Anterior cingulate cortex (tissue), 58 donors: ENCODE measurements at regions not wholly inside any gene's neighbourhood (a gene's known extent, or its start where the extent isn't known, plus 50 kb on each side); places are given as distances from the start of the nearest gene placed in this dataset.

Experiments used
- DNase-seq, 58 donors: peaks; one replicate each; lab custom pipeline; 2025; lab: John Stamatoyannopoulos, UW

DNA sequence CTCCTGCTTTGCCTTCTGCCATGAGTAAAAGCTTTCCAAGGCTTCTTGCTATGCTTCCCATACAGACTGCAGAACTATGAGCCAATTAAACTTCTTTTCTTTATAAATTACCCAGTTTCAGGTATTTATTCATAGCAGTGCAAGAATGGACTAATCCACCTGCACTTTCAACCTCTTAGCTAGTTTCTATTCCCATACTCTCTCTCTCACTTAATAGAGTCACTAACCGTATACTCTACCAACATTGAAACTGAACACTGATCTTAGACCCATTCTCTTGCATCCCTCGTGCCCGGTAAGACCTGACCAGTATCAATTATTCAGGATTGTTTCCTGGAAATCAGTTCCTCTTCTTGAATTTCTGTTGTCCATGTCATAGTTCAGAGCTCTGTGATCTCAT lies 92.7 kb upstream of the TMC3 start:
- DNase-seq, result no peak

DNA sequence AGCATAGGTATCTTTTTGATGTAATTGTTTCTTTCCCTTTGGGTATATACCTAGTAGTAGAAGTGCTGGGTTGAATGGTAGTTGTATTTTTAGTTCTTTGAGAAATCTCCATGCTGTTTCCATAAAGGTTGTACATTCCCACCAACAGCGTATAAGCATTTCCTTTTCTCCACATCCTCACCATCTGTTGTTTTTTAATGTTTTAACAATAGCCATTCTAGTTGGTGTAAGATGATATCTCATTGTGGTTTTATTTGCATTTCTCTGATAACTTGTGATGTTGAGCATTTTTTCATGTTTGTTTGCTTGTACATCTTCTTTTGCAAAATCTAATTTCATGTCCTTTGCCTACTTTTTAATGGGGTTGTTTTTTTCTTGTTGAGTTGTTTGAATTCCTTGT lies 80.0 kb upstream of the TMC3 start:
- no peak for DNase-seq

DNA sequence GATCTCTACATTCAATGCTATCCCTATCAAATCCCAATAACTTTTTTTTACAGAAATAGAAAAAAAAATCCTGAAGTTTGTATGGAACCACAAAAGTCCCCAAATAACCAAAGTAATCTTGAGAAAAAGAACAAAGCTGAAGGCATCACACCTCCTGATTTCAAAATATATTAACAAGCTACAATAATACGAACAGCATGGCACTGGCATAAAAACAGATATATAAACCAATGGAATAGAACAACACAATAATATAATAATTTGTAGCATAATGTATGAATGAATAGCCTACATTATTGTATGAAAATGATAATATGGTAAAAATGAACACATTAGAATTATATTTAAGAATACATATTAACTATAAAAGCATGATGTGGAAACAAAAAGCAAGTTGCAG lies 76.7 kb upstream of the TMC3 start:
- no peak for DNase-seq

DNA sequence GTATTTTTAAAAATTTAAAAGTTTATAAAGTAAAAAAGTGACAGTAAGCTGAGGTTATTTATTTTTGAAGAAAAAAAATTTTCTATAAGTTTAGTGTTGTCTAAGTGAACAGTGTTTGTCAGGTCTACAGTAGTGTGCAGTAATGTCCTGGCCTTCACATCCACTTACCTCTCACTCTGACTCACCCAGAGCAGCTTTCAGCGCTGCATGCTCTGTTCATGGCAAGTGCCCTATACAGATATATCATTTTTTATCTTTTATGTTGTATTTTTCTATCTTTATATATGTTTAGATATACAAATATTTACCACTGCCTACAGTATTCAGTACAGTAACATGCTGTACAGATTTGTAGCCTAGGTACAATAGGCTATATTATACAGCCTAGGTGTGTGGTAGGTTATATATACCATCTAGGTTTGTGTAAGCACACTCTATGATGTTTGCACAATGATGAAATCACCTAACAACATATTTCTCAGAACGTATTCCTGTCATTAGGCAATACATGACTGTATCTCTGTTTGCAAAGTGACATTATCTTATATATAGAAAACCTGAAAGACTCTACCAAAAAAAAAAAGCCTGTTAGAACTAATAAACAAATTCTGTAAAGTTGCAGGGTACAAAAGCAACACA lies 75.9 kb upstream of the TMC3 start:
- DNase-seq, result no peak

DNA sequence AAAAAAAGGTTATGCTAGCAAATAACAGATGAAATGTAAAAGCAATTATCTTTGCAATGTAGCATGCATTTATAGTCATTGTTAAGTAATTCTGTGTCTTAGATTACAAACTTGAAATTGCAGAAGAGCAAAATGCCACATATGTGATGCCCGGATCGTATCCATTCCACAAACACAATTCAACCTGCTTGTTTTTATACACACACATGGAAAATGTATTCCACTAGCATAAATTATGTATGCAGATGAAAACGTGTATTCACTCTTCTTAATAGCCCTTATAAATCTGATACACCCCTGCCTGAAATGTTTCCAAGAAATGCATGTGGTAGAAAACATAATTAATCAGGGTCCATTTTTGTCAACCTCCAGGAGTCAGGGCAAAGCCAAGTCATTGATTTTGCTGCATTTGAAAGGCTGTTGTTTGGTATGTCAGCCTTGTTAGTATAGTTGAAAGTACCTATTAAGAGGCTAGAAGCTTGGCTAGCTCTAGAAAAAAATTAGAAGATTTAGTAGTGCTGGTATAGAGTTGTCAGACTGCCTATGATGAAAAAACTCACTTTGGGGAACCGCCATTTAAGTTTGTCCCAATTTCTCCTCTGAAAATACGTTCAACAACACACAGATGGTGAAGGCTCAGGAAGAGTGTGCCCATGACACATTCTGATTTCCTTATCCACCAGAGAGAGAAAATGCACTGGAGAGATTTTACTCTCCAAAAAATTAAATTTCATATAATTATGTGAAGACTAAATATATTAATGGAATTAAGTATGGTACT lies 69.2 kb upstream of the TMC3 start:
- no peak for DNase-seq

DNA sequence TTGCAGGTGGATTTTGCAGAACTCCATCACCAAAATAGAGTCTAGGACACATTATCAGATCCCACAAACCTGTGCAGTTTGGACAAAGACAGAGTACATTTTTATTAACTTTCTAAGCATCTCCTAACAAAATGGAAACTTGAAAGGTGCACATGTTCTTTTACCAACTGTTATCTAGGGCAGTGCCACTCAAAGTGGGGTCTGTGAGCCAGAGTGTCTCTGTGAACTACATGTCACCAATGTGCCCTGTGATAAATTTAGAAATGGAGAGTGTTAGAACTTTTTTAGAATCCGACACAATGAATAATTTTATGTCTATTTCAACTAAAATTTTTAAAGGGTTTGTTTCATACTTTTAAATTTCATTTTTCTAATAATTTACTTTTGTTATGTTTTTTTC lies 68.4 kb upstream of the TMC3 start:
- no peak for DNase-seq

DNA sequence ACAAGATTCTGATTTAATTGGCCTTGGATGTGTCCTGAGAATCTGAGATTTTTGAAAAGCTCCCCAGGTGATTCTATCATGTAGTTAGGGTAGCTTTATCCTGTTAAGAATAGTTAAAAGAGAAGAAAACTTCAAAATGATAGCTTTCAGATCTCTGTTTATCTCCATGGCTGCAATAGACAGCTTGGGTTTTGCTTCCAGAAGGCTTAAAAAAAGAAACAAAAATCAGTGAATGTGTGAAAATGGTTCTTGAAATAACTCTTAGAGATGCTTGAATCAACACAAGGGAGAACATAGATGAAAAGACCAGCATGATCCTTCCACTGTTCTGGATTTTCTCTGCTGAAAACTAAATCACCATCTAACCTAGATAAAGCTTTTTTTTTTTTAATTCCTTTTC lies 60.8 kb upstream of the TMC3 start:
- DNase-seq, result no peak

DNA sequence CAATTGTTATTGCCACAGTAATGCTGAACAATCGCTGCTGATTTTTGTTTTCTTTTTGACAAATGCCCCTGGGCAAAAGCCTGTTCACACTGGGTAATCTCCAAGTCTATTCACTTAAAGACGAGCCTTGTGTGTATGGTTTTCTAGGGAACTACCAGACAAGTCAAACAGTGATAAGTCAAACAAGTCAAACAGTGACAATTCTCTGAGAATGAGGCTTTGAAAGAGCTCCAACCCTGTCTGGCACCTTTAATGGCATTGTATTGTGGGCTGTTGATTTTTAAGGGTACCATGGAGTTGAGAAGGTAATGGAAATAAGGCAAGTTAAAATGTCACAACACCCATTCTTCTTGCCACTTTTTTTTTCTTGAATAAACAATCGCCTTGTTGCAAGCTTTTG lies 59.4 kb upstream of the TMC3 start:
- DNase-seq, result no peak

DNA sequence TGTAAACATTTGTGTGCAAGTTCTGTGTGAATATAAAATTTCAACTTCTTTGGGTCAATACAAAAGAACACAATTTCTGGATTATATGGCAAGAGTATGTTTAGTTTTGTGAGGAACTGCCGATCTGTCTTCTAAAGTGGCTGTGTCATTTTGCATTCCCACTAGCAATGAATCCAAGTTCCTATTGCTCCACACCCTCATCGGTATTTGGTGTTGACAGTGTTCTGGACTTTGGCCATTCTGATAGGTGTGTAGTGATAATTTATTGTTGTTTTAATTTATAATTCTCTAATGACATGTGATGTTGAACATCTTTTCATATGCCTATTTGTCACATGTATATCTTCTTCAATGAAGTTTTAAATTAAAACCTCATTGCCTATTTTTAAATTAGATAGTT lies 58.2 kb upstream of the TMC3 start:
- DNase-seq, result no peak

DNA sequence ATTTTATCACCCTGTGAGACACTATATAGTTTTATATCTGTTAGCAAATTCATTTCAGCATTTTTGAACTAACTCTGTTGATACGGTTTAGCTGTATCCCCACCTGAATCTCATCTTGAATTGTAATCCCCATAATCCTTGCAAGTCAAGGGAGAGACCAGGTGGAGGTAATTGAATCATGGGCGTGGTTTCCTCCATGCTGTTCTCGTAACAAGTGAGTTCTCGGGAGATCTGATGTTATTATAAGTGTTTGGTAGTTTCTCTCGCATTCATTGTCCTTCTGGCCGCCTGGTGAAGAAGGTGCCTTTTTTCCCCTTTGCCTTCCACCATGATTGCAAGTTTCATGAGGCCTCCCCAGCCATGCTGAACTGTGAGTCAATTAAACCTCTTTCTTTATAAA lies 53.2 kb upstream of the TMC3 start:
- no peak for DNase-seq

DNA sequence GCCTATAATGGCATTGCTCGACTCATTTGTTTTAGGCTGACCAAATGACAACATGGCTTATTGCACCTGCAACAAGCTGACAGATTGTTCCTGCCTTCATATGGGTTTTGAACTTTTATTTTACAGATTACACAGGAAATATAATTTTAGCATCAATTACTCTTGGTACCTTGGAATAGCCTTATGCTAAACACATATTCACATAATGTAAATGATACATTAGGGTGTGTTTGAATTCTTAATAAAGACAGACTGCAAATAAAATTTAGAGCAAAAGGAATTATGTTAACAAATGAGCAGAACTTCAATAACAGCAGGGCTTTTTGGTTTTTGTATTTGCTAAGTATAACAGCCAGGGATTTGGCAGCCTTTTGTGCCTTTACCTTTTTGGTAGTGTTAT lies 51.9 kb upstream of the TMC3 start:
- no peak for DNase-seq
